Hepatocyte (in vitro differentiated cells): ENCODE measurements at regions not wholly inside any gene's neighbourhood (a gene's known extent, or its start where the extent isn't known, plus 50 kb on each side); places are given as distances from the start of the nearest gene placed in this dataset.

Experiments
- DNase-seq: peaks from one replicate; pipeline ENCODE4 v3.0.0-alpha.2; 2016; ENCODE audit warnings: low spot score
- H2AFZ ChIP-seq: fragments of 200-600 bp; sonication (generic); 2 replicates; pipeline ENCODE4 v1.6.0; 2016; ENCODE audit warnings: antibody characterized with exemption, mild to moderate bottlenecking
- H3K27ac ChIP-seq: fragments of 200-600 bp; sonication (generic); 2 replicates; pipeline ENCODE4 v1.5.1; 2016; ENCODE audit warnings: mild to moderate bottlenecking
- H3K27me3 ChIP-seq: fragments of 200-600 bp; sonication (generic); 2 replicates; pipeline ENCODE4 v1.6.1; 2016
- H3K36me3 ChIP-seq: fragments of 200-600 bp; sonication (generic); replicated peaks from 2 replicates; pipeline ENCODE4 v1.5.1; 2016; ENCODE audit warnings: low read depth; ENCODE audit not compliant: insufficient read depth
- H3K4me1 ChIP-seq: fragments of 200-600 bp; sonication (generic); 2 replicates; pipeline ENCODE4 v1.5.1; 2016; ENCODE audit warnings: mild to moderate bottlenecking, moderate library complexity; ENCODE audit not compliant: insufficient read depth
- H3K4me2 ChIP-seq: fragments of 200-600 bp; sonication (generic); 2 replicates; pipeline ENCODE4 v1.6.0; 2016
- H3K4me3 ChIP-seq: fragments of 200-600 bp; sonication (generic); 2 replicates; pipeline ENCODE4 v1.5.1; 2016; ENCODE audit warnings: mild to moderate bottlenecking
- H3K79me2 ChIP-seq: fragments of 200-600 bp; sonication (generic); 2 replicates; pipeline ENCODE4 v1.6.0; 2017; ENCODE audit warnings: mild to moderate bottlenecking
- H3K9me2 ChIP-seq: fragments of 200-600 bp; sonication (generic); replicated peaks from 2 replicates; pipeline ENCODE4 v1.6.0; 2017; ENCODE audit warnings: mild to moderate bottlenecking; ENCODE audit not compliant: insufficient read depth
- H3K9me3 ChIP-seq: fragments of 200-600 bp; sonication (generic); 2 replicates; pipeline ENCODE4 v1.5.1; 2016; ENCODE audit warnings: low read depth, mild to moderate bottlenecking
- H4K20me1 ChIP-seq: fragments of 200-600 bp; sonication (generic); 2 replicates; pipeline ENCODE4 v1.6.0; 2016; ENCODE audit warnings: mild to moderate bottlenecking; ENCODE audit not compliant: insufficient read depth, poor library complexity, severe bottlenecking
- EZH2 ChIP-seq: fragments of 200-600 bp; sonication (generic); IDR thresholded peaks from 2 replicates; pipeline ENCODE4 v1.6.1; 2016; ENCODE audit warnings: antibody characterized with exemption, mild to moderate bottlenecking, borderline replicate concordance
- EZH2phosphoT487 ChIP-seq: fragments of 200-600 bp; sonication (generic); IDR thresholded peaks from one replicate; pipeline ENCODE4 v1.6.1; 2018; ENCODE audit warnings: antibody characterized with exemption, mild to moderate bottlenecking, low read depth, moderate library complexity; ENCODE audit not compliant: unreplicated experiment, severe bottlenecking
- WGBS: methylation state at CpG from one replicate; pipeline ENCODE4 v1.1.6; 2016; ENCODE audit warnings: low lambda C conversion rate; ENCODE audit errors: missing lambda C conversion rate; 5-methylcytosine and 5-hydroxymethylcytosine counted together
- TF ChIP-seq, protein P1 (sequence below): fragments of 200-600 bp; sonication (generic); IDR thresholded peaks from 2 replicates; pipeline ENCODE4 v1.5.1; 2016; ENCODE audit warnings: antibody characterized with exemption, mild to moderate bottlenecking; ENCODE audit not compliant: poor library complexity

DNA sequence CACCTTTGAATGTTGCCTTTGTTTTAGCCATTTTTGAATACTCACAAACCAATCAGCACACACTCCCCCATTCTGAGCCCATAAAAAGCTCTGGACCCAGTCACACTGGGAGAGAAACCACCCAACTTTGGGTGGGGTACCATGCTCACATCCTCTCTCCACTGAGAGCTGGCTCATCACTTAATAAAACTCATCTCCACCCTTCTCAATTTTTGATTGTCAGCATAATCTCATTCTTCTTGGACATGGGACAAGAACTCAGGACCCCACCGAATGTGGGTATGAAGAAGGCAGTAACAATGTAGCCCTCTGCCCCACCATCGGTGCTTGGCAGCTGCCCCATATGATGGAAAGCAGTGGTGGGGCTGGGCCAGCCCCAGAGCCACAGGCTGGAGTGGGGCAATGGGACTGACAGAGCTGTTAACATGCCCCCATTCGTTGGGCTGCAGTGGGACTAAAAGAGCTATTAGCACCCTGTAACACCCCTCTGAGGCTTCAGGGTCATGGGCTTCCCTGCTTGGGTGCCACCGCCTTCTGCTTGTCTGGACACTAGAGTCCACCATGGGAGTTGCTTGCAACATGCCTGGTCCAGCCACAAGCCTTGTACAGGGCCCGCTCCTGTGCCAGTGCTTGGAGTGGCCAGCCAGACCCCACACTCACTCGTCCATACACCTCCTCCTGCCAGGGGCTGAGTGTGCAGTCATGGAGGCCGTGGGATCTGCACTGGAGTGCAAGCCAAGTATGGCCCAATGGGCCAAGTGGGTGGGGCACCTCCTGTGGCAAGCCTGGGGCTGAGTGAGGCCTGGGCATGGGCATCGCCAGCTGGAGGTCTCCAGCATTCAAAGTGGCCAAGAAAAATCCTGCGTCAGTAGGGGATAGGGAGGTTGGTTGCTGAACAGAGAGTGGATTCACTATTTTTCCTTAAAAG lies 471.1 kb downstream of the TBC1D22A start:
- Histone ChIP-seq H3K4me1 (no peaks in the 10 kb centered on the region), H3K27ac (no peak overlapping the region), H2AFZ (no peak overlapping the region), H4K20me1 (no peaks in the 10 kb centered on the region), H3K4me3 (no peak overlapping the region), H3K4me2 (no peak overlapping the region), H3K36me3 (no peaks in the 10 kb centered on the region), H3K79me2 (no peaks in the 10 kb centered on the region), H3K9me3 (no peaks in the 10 kb centered on the region), H3K9me2 (no peaks in the 10 kb centered on the region), H3K27me3 (no peaks in the 10 kb centered on the region)
- 58% methylated on average over 9 of the region's 9 CpGs for WGBS
- DNase-seq, result no peak
- TF ChIP-seq, protein P1, sequence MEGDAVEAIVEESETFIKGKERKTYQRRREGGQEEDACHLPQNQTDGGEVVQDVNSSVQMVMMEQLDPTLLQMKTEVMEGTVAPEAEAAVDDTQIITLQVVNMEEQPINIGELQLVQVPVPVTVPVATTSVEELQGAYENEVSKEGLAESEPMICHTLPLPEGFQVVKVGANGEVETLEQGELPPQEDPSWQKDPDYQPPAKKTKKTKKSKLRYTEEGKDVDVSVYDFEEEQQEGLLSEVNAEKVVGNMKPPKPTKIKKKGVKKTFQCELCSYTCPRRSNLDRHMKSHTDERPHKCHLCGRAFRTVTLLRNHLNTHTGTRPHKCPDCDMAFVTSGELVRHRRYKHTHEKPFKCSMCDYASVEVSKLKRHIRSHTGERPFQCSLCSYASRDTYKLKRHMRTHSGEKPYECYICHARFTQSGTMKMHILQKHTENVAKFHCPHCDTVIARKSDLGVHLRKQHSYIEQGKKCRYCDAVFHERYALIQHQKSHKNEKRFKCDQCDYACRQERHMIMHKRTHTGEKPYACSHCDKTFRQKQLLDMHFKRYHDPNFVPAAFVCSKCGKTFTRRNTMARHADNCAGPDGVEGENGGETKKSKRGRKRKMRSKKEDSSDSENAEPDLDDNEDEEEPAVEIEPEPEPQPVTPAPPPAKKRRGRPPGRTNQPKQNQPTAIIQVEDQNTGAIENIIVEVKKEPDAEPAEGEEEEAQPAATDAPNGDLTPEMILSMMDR, result no peak
- TF ChIP-seq EZH2phosphoT487 (no peak), EZH2 (no peak)

DNA sequence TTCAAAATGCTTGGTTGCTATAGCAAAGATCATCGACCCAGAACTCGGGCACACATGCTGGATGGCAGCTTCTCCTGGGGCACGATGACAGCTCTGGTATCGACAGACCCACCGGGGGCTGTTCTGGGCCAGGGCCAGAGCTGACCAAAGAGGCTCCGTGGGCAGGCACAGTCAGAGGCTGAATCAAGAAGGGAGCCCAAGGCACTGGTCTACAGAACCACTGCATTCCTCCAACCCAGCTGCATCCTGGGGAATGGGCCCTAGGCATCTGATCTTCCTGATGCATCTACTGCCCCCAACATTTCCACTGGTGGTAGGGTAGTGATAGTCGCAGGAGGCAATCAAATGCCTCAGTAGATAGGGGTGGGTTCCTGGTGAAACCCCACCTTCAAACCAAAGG lies 470.3 kb downstream of the TBC1D22A start:
- no peak overlapping the region for H3K4me3 ChIP-seq
- no peak overlapping the region for H3K27ac ChIP-seq
- H4K20me1 ChIP-seq, result no peaks in the 10 kb centered on the region
- no peaks in the 10 kb centered on the region for H3K36me3 ChIP-seq
- no peak overlapping the region for H2AFZ ChIP-seq
- TF ChIP-seq EZH2phosphoT487, result no peak
- TF ChIP-seq, protein P1, result no peak
- TF ChIP-seq EZH2, result no peak
- 65% methylated on average over 7 of the region's 7 CpGs for WGBS
- no peaks in the 10 kb centered on the region for H3K4me1 ChIP-seq
- no peak overlapping the region for H3K4me2 ChIP-seq
- H3K9me3 ChIP-seq, result no peaks in the 10 kb centered on the region
- DNase-seq, result no peak
- H3K9me2 ChIP-seq, result no peaks in the 10 kb centered on the region
- no peaks in the 10 kb centered on the region for H3K27me3 ChIP-seq
- H3K79me2 ChIP-seq, result no peaks in the 10 kb centered on the region

DNA sequence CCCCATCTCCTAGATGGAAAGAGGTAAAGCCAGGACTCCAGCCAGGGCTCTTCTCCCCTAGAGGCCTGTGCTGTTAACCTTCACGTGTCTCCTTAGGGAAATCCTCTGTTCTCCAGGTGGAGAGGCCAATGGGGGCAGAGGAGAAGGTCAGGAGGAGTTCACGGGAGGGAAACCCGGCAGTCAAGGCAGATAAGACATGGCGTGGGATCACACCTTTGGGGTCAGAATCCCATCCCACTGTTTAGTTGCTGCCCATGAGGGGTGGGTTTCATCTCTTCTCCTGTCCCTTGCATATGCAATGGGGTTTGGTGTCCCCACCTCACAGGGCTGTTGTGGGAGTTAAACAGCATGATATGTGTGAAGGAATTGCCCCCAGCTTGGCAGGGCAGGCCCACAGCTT lies 469.7 kb downstream of the TBC1D22A start:
- Histone ChIP-seq H3K79me2 (no peaks in the 10 kb centered on the region), H3K9me3 (no peaks in the 10 kb centered on the region), H3K4me3 (no peak overlapping the region), H3K4me2 (no peak overlapping the region), H2AFZ (no peak overlapping the region), H3K4me1 (no peaks in the 10 kb centered on the region), H3K27me3 (no peaks in the 10 kb centered on the region), H3K36me3 (no peaks in the 10 kb centered on the region), H3K9me2 (no peaks in the 10 kb centered on the region), H3K27ac (no peak overlapping the region), H4K20me1 (no peaks in the 10 kb centered on the region)
- TF ChIP-seq, protein P1, result no peak
- TF ChIP-seq EZH2, result no peak
- no peak for TF ChIP-seq EZH2phosphoT487
- DNase-seq, result no peak
- 62% methylated on average over 4 of the region's 4 CpGs for WGBS
